22Rv1 (cell line): ENCODE measurements at regions not wholly inside any gene's neighbourhood (a gene's known extent, or its start where the extent isn't known, plus 50 kb on each side); places are given as distances from the start of the nearest gene placed in this dataset.

ENCODE experiments used
- H3K27ac ChIP-seq: fragments of 450-650 bp; 2 replicates; pipeline ENCODE4 v1.5.1; 2017
- ZFX ChIP-seq: fragments of 450-650 bp; IDR thresholded peaks from 2 replicates; pipeline ENCODE4 v1.6.1; 2017; ENCODE audit warnings: antibody characterized with exemption, borderline replicate concordance
- TF ChIP-seq, protein P1 (sequence below): fragments of 450-650 bp; IDR thresholded peaks from 2 replicates; pipeline ENCODE4 v1.5.1; 2017; ENCODE audit warnings: mild to moderate bottlenecking

DNA sequence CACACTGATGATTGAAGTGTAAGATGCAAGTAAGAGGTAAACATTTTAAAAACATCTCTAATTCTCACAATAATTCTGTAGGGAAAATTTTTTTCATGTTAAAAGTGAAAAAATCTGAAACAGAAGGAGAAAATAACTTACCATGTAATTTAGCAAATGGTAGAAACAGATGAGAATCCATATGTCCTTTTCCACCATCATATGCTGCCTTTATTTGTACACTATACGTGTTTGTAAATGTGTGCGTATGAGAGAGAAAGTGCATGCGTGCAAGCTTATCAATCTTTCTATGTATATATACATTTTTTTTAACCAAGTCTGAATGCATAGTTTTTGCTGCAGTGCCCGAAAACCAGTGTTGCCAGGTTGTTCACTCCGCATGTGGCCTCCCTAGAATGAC, 186.7 kb downstream of the IZUMO3 start:
- no peak overlapping the region for H3K27ac ChIP-seq
- TF ChIP-seq, protein P1, sequence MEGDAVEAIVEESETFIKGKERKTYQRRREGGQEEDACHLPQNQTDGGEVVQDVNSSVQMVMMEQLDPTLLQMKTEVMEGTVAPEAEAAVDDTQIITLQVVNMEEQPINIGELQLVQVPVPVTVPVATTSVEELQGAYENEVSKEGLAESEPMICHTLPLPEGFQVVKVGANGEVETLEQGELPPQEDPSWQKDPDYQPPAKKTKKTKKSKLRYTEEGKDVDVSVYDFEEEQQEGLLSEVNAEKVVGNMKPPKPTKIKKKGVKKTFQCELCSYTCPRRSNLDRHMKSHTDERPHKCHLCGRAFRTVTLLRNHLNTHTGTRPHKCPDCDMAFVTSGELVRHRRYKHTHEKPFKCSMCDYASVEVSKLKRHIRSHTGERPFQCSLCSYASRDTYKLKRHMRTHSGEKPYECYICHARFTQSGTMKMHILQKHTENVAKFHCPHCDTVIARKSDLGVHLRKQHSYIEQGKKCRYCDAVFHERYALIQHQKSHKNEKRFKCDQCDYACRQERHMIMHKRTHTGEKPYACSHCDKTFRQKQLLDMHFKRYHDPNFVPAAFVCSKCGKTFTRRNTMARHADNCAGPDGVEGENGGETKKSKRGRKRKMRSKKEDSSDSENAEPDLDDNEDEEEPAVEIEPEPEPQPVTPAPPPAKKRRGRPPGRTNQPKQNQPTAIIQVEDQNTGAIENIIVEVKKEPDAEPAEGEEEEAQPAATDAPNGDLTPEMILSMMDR: no peak
- TF ChIP-seq ZFX: no peak

DNA sequence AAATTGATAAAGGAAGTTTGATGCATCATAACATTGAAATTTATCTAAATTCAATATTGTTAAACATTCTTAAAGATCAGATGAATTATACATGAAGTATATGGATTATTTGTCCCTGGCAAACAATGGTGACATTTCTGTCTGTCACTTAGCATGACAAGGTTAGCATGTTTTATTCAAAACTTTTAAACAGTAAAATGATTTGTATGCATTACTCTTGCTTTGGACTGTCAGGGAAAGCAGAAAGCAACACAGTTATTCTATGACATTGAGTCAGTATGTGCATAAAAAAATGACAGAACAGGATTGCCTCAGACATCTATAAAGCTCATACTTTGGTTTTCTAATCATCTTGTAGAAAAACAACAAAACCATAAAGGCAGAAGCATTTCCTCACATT, 193.7 kb downstream of the IZUMO3 start:
- H3K27ac ChIP-seq: no peak overlapping the region

DNA sequence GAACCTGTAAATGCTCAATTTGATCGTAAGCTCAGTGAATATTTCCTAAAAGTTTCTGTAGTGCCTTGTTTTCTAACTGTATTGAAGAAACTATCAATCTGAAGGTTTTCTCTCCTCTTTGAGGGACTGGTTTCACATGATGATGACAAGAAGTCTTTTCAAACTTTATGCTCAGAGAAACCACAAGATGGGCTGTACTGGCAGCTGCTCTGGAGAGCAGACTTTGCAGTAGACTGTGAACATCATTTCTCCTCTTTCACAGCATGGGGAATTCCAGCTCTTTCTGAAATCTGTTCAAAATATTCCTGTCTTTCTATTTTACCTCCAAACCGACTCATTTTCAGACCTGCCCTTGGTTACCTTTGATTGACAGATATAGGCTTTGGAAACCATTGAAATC, 194.4 kb downstream of the IZUMO3 start:
- no peak overlapping the region for H3K27ac ChIP-seq
- TF ChIP-seq, protein P1: no peak
- no peak for TF ChIP-seq ZFX

More for the DNA sequence above, 193.7 kb downstream of the IZUMO3 start:
- TF ChIP-seq ZFX: no peak
- TF ChIP-seq, protein P1: no peak

DNA sequence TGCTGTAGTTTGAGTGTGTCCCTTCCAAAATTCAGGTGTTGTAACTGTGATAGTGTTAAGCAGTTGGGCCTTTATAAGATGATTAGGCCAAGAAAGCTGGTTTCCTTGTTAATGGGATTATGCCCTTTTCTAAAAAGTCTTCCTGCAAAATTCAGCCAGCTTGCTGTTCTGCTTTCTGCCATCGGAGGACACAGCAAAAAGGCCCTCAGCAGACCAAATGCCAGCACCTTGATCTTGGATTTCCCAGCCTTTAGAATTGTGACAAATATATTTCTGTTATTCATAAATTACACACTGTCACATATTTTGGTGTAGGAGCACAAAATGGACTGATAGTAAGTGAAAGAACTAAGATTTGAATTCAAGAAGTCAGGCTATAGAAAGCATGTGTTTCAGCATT, 203.2 kb downstream of the IZUMO3 start:
- no peak overlapping the region for H3K27ac ChIP-seq
- TF ChIP-seq, protein P1: no peak
- TF ChIP-seq ZFX: no peak

DNA sequence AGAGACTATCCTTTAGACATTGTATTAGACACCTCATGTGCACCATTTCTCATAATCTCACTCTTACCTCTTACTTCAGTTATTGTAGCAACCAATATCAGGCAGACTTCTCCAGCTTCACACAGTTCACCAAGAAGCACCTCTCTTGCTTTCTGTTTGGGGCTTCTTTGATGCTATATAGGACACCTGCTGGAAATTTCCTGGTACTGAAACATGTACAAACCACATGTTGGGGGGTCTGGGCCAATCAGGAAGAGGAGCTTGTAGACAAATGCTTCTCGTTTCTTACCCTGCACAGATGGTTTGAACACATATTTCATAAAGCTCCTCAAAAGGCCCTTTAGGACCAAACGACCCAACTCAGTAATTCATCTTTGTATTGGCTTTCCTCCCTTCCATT, 212.1 kb downstream of the IZUMO3 start:
- no peak overlapping the region for H3K27ac ChIP-seq
- TF ChIP-seq, protein P1: no peak
- no peak for TF ChIP-seq ZFX

DNA sequence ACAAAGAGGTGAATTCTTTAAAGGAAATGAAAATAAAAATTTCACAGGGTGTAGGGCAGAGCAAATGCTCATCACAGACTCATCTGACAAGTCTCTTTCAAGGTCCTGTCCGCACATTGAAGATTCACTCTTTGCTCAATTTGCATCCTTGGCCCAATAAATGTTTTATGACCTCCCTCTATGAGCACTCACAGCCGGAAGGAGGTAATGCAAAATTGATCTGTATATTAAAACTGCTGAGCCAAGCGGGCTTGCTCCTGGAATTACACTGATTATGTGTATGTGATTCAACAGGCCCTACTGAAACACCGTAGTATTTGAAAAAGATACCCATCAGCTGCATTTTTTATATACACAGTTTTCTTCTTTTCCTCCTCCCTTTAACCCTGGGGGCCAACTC, 246.8 kb downstream of the IZUMO3 start:
- H3K27ac ChIP-seq: no peak overlapping the region
- no peak for TF ChIP-seq ZFX

DNA sequence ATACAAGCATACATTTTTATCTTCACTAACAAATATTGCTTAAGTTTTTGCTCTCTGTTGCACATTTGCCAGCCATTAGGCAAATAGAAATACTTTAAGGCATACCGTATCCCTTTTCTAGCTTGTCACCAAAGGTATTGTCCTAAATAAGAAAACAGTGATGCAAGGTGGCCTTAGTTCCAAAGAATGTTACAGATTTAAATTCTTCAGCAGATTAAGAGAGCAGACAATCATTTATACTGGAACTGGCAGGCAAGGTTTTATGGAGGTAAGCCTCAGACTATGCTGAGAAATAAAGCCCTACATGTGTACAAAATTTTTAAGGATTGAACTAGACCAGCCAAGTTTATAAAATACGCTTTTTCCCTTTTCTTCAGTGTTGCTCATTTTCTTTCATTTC, 247.8 kb downstream of the IZUMO3 start:
- TF ChIP-seq, protein P1: no peak
- H3K27ac ChIP-seq: no peak overlapping the region

DNA sequence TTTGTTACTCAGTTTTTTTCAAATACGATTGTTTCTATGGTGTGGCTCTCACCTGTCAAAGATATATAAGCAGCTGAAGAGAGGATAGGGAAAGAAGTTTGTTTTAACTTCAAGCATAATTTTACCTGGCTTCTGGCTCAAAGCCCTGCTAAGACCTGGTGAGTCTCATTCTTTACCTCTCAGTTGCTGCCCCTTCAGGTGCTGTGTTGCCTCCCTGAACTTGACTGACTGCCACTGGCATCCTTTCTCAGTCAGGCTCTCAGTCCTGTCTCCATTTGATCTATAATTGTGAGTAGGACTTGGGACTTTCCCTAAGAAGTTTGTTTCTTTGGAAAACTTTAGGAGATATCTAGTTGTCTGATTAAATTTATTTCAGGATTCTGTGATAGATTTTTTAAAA, 249.6 kb downstream of the IZUMO3 start:
- TF ChIP-seq, protein P1: no peak
- TF ChIP-seq ZFX: no peak
- H3K27ac ChIP-seq: no peak overlapping the region
